CD8-positive, alpha-beta memory T cell (primary cell): ENCODE measurements at regions not wholly inside any gene's neighbourhood (a gene's known extent, or its start where the extent isn't known, plus 50 kb on each side); places are given as distances from the start of the nearest gene placed in this dataset.

Experiments used
- CTCF ChIA-PET: fragments of 350-600 bp; sonication (Branson Sonifier 250); formaldehyde crosslinking; loops from one replicate; lab custom pipeline; 2021; ENCODE audit warnings: antibody characterized with exemption; lab: Charles Lee
- POLR2A ChIA-PET: fragments of 350-600 bp; sonication (Branson Sonifier 250); formaldehyde crosslinking; loops from one replicate; lab custom pipeline; 2021; ENCODE audit warnings: antibody characterized with exemption; lab: Charles Lee
- DNase-seq, 5 donors: peaks; one replicate each; pipeline versions ENCODE4 v3.0.0 to v3.0.0-alpha.2; 2020 to 2022; ENCODE audit warnings: mixed read lengths in 1 of 5
- H3K27ac ChIP-seq: one replicate; pipeline ENCODE4 v1.7.0; 2013; ENCODE audit warnings: low read depth, mild to moderate bottlenecking, low read length, moderate library complexity
- H3K27me3 ChIP-seq: 2 replicates; pipeline ENCODE4 v1.7.0; 2013; ENCODE audit warnings: low read length, mild to moderate bottlenecking; ENCODE audit not compliant: insufficient read depth, poor library complexity, severe bottlenecking
- H3K36me3 ChIP-seq: 2 replicates; pipeline ENCODE4 v1.7.0; 2013; ENCODE audit warnings: mild to moderate bottlenecking, low read length, moderate library complexity; ENCODE audit not compliant: insufficient read depth
- H3K4me1 ChIP-seq: 2 replicates; pipeline ENCODE4 v1.7.0; 2013; ENCODE audit warnings: mild to moderate bottlenecking, low read length, moderate library complexity; ENCODE audit not compliant: insufficient read depth
- H3K4me3 ChIP-seq: 2 replicates; pipeline ENCODE4 v1.7.0; 2013; ENCODE audit warnings: mild to moderate bottlenecking, low read length
- H3K9me3 ChIP-seq: 2 replicates; pipeline ENCODE4 v1.7.0; 2013; ENCODE audit warnings: mild to moderate bottlenecking, low read length
- H3K27ac Mint-ChIP-seq, 8 donors: one replicate each; pipeline ENCODE4 v1.8.0; 2020 to 2021; ENCODE audit warnings: mixed read lengths in 8 of 8, mild to moderate bottlenecking in 6 of 8, inconsistent platforms in 3 of 8, moderate library complexity in 3 of 8
- H3K27me3 Mint-ChIP-seq, 2 donors: one replicate each; pipeline ENCODE4 v1.8.0; 2020 to 2021; ENCODE audit warnings: mixed read lengths in 2 of 2, mild to moderate bottlenecking in 1 of 2, moderate library complexity in 1 of 2
- H3K36me3 Mint-ChIP-seq, 3 donors: one replicate each; pipeline ENCODE4 v1.8.0; 2020 to 2021; ENCODE audit warnings: mixed read lengths in 3 of 3, inconsistent platforms in 1 of 3, mild to moderate bottlenecking in 1 of 3
- H3K4me1 Mint-ChIP-seq, 3 donors: one replicate each; pipeline ENCODE4 v1.8.0; 2020 to 2021; ENCODE audit warnings: mixed read lengths in 3 of 3, inconsistent platforms in 1 of 3, mild to moderate bottlenecking in 1 of 3
- H3K4me3 Mint-ChIP-seq, 7 donors: one replicate each; pipeline ENCODE4 v1.8.0; 2020 to 2021; ENCODE audit warnings: mixed read lengths in 7 of 7, mild to moderate bottlenecking in 6 of 7, moderate library complexity in 4 of 7, inconsistent platforms in 2 of 7
- H3K9me3 Mint-ChIP-seq, 5 donors: one replicate each; pipeline ENCODE4 v1.8.0; 2020 to 2022; ENCODE audit warnings: mixed read lengths in 5 of 5, mild to moderate bottlenecking in 3 of 5, moderate library complexity in 2 of 5, inconsistent platforms in 1 of 5

GRCh38 chr17:74151551-74152315 is 51.7 kb upstream of the RPL38 start:
- DNase-seq = no peak
- Histone ChIP-seq H3K4me1 (no peaks in the 10 kb centered on the region), H3K4me3 (no peak overlapping the region), H3K27me3 (no peaks in the 10 kb centered on the region), H3K36me3 (no peaks in the 10 kb centered on the region), H3K27ac (no peak overlapping the region), H3K9me3 (no peaks in the 10 kb centered on the region)
- no peaks in the 10 kb centered on the region for H3K36me3 Mint-ChIP-seq
- H3K27ac Mint-ChIP-seq = no peak overlapping the region
- no peak overlapping the region for H3K4me3 Mint-ChIP-seq
- POLR2A ChIA-PET = no interaction called here
- no peaks in the 10 kb centered on the region for H3K4me1 Mint-ChIP-seq
- CTCF ChIA-PET = no interaction called here
- H3K9me3 Mint-ChIP-seq = no peaks in the 10 kb centered on the region
- peaks cover 22 to 52% of the 10 kb centered on the region in 2 donors for H3K27me3 Mint-ChIP-seq

DNA sequence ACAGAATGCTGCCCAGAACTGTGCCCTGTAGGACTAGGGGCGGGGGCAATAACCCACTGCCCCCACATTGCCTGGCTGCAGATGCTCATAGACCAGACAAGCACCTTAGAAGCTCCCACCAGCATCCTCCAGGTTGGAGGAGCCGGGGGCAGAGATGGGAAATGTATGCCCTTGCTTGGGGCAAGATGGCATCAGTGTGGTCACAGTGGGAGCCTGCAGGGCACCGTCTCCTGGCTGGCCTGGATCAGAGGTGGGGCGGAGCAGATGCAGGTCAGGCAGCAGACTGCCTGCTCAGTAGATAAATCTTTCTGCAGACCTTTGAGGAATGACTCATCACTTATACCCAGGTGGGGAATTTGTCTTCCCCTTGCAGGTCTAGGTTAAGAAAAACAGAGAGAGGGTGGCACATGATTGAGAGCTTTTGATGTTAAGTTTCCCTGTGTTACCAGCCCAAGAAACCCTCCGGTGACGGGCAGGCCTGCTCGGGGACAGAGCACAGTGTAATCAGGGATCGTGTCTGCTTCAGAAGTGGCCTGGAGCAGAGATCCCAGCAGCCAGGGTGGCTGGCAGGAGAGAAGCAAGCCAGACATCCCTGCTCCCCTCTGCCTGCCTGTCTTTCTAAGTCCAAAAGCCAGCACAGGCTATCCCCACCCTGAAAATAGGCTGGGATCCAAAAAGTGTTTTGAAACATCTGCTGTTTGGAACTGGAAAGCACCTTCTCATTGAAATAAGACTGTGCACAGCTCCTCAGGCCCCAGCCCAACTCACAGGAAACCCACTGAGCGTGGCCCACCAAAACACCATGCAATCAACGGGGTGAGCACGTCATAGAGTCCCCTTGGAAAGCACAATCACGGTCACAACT is 50.7 kb upstream of the RPL38 start:
- Mint-ChIP-seq H3K27me3 (peaks cover 22 to 50% of the 10 kb centered on the region in 2 donors), H3K27ac (no peak overlapping the region), H3K36me3 (no peaks in the 10 kb centered on the region), H3K4me1 (no peaks in the 10 kb centered on the region), H3K4me3 (no peak overlapping the region), H3K9me3 (no peaks in the 10 kb centered on the region)
- Histone ChIP-seq H3K36me3 (no peaks in the 10 kb centered on the region), H3K4me1 (no peaks in the 10 kb centered on the region), H3K27me3 (no peaks in the 10 kb centered on the region), H3K27ac (no peak overlapping the region), H3K9me3 (no peaks in the 10 kb centered on the region), H3K4me3 (no peak overlapping the region)
- ChIA-PET POLR2A (no interaction called here), CTCF (no interaction called here)
- DNase-seq = no peak

DNA sequence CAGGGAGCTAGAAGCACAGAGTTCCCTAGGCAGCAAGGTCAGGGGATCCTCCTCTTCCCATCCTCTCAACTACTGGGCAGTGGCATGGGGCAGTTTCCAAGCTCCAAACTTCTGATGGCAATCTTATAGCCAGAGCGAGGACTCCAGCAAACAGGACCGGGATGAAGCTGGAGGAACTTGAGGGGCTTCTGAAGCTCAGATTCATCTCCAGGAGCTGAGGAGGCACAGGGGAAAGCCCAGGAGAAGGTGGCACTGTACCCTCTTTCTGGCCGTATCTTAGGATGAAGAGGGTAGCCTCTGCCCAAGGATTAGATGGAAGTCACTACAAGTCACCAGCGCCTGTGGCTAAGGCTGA is 50.0 kb upstream of the RPL38 start:
- Histone ChIP-seq H3K36me3 (no peaks in the 10 kb centered on the region), H3K27me3 (no peaks in the 10 kb centered on the region), H3K4me3 (no peak overlapping the region), H3K4me1 (no peaks in the 10 kb centered on the region), H3K27ac (no peak overlapping the region), H3K9me3 (no peaks in the 10 kb centered on the region)
- Mint-ChIP-seq H3K4me1 (no peaks in the 10 kb centered on the region), H3K9me3 (no peaks in the 10 kb centered on the region), H3K27ac (no peak overlapping the region), H3K4me3 (no peak overlapping the region), H3K36me3 (no peaks in the 10 kb centered on the region), H3K27me3 (peaks cover 22 to 52% of the 10 kb centered on the region in 2 donors)
- ChIA-PET POLR2A (no interaction called here), CTCF (no interaction called here)
- DNase-seq = no peak
